ENCODE measurements at regions not wholly inside any gene's neighbourhood (a gene's known extent, or its start where the extent isn't known, plus 50 kb on each side); places are given as distances from the start of the nearest gene placed in this dataset.

DNA sequence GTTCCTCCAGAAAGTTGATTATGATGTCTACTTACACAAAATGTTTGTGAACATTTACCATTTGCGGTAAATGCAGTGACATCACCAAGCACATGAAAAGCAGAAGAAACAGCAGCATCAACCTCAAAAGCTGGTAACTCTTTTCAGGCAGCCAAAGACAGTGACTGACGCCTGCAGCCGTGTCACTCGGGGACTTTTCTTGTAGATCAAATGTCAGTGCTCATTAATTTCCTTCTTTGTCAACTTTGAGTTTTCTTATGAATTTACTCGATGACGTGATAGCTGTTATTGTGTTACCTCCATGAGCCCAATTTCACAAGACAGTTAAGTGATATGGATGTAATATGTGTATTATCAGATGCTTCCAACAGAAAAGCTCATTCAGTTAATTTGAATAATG, 92.5 kb downstream of the RIPK4 start:
- no peak for DNase-seq (ENCODE audit: low spot score, unreplicated experiment)
- H3K27me3 Mint-ChIP-seq: peaks cover 2% of the 10 kb centered on the region

GRCh38 chr21:41673596-41674335, 93.1 kb downstream of the RIPK4 start:
- H3K27ac Mint-ChIP-seq: no peak overlapping the region
- peaks cover 15% of the 10 kb centered on the region for H3K4me1 Mint-ChIP-seq (ENCODE audit: low read depth)

More for the DNA sequence above, 92.5 kb downstream of the RIPK4 start:
- no peak overlapping the region for H3K27ac Mint-ChIP-seq
- no peak overlapping the region for H3K4me3 Mint-ChIP-seq (ENCODE audit: low read depth)
- no peaks in the 10 kb centered on the region for H3K36me3 Mint-ChIP-seq (ENCODE audit: insufficient read depth)
- H3K4me1 Mint-ChIP-seq (ENCODE audit: low read depth): peaks cover 22% of the 10 kb centered on the region
- no peaks in the 10 kb centered on the region for H3K9me3 Mint-ChIP-seq (ENCODE audit: low read depth)
- TF ChIP-seq CTCF (IDR thresholded peaks at IDR 0.05; ENCODE audit: unreplicated experiment): no peak

DNA sequence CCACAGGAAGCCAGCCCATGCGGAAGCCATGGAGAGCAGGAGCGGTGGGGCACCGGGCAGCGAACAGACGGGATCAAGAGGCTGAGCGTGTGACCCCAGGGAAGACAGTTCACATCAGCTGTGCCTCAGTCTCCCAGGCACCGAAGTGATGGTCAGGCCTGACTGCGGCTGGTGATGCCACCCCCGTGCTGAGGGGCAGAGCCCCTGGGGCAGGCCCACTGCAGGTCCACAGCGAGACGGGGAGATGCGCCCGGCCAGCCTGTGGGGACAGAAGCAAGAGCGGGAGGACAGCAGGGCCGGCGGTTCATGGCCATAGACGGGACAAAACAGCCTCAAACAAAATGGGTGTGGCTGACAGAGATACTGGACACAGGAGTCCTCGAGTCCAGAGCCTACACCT, 93.8 kb downstream of the RIPK4 start:
- peaks cover 8% of the 10 kb centered on the region for H3K4me1 Mint-ChIP-seq (ENCODE audit: low read depth)
- no peak for TF ChIP-seq CTCF (IDR thresholded peaks at IDR 0.05; ENCODE audit: unreplicated experiment)
- H3K9me3 Mint-ChIP-seq (ENCODE audit: low read depth): no peaks in the 10 kb centered on the region
- DNase-seq (ENCODE audit: low spot score, unreplicated experiment): no peak
- no peaks in the 10 kb centered on the region for H3K36me3 Mint-ChIP-seq (ENCODE audit: insufficient read depth)
- H3K27me3 Mint-ChIP-seq: peaks cover 2% of the 10 kb centered on the region
- no peak overlapping the region for H3K27ac Mint-ChIP-seq
- H3K4me3 Mint-ChIP-seq (ENCODE audit: low read depth): no peak overlapping the region

More at GRCh38 chr21:41673596-41674335, 93.1 kb downstream of the RIPK4 start:
- Mint-ChIP-seq H3K36me3 (ENCODE audit: insufficient read depth) (no peaks in the 10 kb centered on the region), H3K9me3 (ENCODE audit: low read depth) (no peaks in the 10 kb centered on the region), H3K27me3 (peaks cover 2% of the 10 kb centered on the region), H3K4me3 (ENCODE audit: low read depth) (no peak overlapping the region)
- no peak for DNase-seq (ENCODE audit: low spot score, unreplicated experiment)
- no peak for TF ChIP-seq CTCF (IDR thresholded peaks at IDR 0.05; ENCODE audit: unreplicated experiment)

DNA sequence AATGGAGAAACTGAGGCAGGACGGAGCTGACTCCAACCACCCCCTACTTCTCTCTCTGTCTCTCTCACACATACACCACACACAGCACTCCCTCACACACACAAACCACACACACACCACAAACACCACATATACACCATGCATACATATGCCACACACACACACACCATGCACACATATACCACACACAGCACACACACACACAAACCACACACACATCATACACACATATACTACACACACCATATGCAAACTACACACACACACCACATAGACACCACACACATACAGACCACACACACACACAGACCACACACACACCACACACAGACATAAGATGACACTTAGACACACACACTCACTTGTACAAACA, 94.3 kb downstream of the RIPK4 start:
- H3K4me1 Mint-ChIP-seq (ENCODE audit: low read depth): peaks cover 3% of the 10 kb centered on the region
- DNase-seq (ENCODE audit: low spot score, unreplicated experiment): no peak
- peaks cover 2% of the 10 kb centered on the region for H3K27me3 Mint-ChIP-seq
- H3K36me3 Mint-ChIP-seq (ENCODE audit: insufficient read depth): no peaks in the 10 kb centered on the region
- no peaks in the 10 kb centered on the region for H3K9me3 Mint-ChIP-seq (ENCODE audit: low read depth)
- no peak overlapping the region for H3K4me3 Mint-ChIP-seq (ENCODE audit: low read depth)
- no peak overlapping the region for H3K27ac Mint-ChIP-seq
- no peak for TF ChIP-seq CTCF (IDR thresholded peaks at IDR 0.05; ENCODE audit: unreplicated experiment)

DNA sequence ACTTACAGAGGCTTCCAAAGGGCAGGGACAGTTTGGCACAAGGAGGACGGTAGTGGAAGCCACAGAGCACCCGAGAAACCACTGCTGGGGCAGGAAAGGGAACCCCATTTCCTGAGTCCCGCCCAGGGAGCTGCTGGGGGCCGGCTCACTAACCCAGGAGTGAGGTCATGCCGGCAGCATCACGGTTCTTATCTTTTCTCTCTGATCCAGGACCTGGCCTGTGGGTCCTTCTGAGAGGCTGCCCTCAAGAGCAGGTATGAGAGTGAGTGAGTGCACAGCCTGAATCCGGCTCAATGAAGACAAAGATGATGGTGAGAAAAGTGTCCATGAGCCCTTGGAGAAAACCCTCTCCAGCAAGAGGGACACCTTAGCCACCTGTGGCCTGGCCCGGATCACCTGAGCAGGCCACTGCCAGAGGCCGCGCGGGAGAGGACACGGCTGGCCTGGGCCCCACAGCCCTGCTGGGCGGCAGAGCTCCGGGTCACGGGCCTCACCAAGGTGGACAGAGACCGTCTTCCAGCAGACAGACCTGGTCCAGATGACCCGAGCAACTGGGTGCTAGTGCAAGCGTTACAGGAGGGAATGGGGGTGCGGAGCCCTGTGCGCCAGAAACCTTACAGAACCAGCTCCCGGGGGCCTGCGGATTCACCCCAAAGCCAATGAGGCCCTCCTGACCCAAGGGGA, 94.9 kb downstream of the RIPK4 start:
- peaks cover 2% of the 10 kb centered on the region for H3K27me3 Mint-ChIP-seq
- H3K4me3 Mint-ChIP-seq (ENCODE audit: low read depth): no peak overlapping the region
- no peaks in the 10 kb centered on the region for H3K36me3 Mint-ChIP-seq (ENCODE audit: insufficient read depth)
- peak overlapping the region; percentile 23 for H3K27ac Mint-ChIP-seq
- no peak for TF ChIP-seq CTCF (IDR thresholded peaks at IDR 0.05; ENCODE audit: unreplicated experiment)
- no peaks in the 10 kb centered on the region for H3K9me3 Mint-ChIP-seq (ENCODE audit: low read depth)
- no peaks in the 10 kb centered on the region for H3K4me1 Mint-ChIP-seq (ENCODE audit: low read depth)
- DNase-seq (ENCODE audit: low spot score, unreplicated experiment): no peak
